ENCODE measurements at regions not wholly inside any gene's neighbourhood (a gene's known extent, or its start where the extent isn't known, plus 50 kb on each side); places are given as distances from the start of the nearest gene placed in this dataset.

- DNase-seq (ENCODE audit: low read depth) = no peak
Observed at GRCh38 chr6:22457996-22458395, 111.4 kb upstream of the HDGFL1 start.

DNA sequence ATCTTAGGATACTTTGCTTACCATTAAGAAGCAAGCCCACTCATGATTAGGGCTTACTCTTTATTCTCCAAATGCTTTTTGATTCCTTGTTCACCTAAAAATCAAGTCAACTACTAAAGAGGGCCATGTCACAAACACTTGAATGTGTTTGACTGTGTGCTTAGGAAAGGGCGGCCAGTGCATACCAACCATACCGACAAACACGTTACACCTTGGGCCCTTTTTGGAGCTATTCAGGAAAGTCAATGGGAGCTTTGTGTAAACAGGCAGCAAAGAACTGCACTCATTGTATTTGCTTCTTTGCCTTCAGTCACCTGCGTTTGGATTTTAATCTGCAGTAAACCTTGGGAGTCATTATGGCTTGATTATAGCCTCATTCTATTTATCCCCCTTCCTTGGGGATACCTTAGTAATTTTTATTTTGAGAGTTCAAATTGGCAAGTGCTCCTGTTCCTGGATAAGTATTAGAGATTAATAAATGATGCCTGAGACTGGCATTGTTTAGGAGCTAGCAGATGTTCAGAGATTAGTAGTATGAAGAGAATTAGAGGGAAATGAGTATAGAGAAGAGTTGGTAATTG, 102.6 kb upstream of the HDGFL1 start:
- DNase-seq (ENCODE audit: low read depth) = no peak

DNA sequence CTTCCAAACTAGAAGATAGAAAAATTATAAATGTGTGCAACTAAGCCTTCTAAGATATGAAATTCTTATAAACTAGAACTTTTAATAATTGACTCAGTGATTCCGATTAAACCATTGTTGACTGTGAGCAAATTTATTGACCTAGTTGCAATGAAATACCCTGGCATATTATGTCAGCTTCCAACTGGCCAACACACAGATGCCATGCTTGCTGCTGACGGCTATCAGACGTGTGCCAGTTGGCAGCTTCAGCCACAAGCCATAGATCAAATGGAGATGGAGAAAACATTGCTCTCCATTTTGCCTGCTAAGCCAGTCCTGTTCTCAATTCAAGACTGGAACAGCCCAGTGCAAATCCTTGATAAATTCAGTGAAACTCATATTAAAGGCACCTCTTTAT, 101.7 kb upstream of the HDGFL1 start:
- no peak for DNase-seq (ENCODE audit: low read depth)

DNA sequence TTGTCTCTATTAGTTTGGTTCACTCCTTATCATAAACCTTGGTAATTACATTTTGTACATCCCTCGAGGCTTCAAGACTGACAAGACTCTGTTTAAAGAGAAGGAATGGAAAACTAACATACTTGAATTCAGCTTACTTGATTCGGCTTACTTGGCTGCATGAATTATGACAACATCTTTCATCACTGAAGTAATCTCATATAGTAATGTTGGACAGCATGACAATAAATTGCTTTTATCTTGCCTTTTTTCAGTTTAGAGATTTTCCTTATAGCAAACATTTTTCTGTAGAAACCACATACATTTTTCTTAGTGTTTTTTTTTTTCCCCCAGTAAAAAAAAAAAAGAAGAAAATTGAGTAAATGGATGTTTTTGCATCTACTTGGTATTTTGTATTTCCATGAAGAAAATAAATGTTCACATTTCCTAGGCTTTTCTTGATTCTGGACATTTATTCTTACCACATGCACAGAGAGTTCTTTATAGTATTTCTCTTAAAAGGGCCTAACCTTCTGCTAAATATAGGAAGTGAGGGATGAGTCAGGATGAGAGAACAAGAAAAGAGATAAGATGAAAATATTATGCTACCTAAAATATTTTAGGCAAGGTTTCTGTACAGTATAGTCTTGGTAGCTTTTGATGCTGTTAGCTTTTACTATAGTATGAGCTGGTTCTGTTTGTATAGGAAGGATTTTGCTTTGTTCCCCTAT, 101.0 kb upstream of the HDGFL1 start:
- no peak for DNase-seq (ENCODE audit: low read depth)

DNA sequence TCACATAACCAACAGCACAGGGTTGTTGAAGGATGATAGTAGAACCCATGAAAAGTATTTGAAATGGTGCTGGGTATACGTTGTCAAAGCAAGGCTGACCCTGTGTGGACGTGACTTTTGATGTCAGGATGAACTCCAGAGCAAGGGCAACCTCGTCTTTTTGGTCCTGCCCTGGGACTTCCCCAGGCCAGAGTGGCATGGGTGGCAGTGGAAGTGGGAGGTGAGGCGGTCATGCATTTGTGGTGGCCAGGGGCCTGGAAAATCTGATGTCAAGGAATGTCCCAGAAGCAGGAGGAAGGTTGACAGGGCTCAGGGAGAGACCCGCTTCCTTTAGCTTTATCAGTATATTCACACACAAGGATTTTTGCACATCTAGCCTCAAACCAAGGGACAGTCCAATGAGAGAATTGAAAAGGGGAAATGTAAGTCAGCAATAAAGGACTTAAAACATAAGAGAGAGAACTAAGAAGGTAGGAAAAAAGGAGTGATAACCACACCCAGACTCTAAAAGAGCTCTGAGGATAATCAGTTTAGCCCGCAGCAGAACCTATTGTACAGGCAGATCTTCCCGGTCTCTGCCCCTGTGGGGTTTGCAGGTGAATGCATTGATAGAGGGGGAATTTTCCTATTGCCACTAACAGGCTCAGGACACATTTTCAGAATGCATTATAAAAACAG, 98.8 kb upstream of the HDGFL1 start:
- no peak for DNase-seq (ENCODE audit: low read depth)

DNA sequence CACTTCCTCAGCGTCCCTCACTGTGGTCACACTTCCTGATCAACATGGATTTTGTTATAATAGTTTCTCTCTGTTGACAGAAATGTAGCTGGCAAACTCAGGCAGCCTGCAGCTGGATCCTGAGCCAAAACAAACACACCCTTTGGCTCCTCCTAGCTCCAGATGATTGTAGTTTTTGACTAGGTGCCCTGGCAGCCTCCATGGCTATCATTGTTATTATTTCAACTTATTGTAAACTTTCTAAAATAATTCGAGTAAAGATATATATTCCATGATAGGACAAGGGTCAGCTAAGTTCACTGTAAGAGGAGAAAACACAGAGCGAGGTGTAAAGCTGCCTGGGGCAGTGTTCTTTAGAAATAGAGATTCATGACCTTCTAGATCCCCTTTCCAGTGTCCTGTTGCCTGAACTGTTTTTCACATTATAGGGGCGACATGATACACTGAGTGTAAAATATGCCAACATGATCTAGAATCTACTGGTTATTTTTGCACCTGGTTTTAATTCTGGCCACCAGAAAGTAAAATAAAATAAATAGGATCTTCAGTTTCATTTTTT, 98.2 kb upstream of the HDGFL1 start:
- peak; percentile 52 for DNase-seq (ENCODE audit: low read depth)

DNA sequence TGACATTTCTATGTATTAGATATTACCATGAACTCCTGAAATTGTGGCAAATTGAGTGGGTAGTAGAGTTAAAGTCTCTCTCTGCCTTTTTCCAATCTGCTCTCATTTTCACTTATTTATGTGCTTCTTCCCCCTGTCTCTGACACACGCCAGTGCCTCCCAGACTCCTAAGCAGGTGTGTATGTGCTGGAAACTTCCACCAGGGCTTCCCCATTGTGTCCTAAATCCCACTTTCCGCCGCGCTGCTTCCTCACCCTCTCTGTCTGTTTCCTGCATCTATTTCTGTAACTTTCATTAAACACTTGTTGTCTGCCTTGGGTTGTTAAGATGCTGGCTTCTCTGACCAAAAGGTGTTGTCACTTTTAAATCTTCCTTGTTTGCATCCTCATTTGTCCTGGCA, 97.6 kb upstream of the HDGFL1 start:
- no peak for DNase-seq (ENCODE audit: low read depth)

- no peak for DNase-seq (ENCODE audit: low read depth)
Observed at GRCh38 chr6:22473991-22474682, 95.2 kb upstream of the HDGFL1 start.

DNA sequence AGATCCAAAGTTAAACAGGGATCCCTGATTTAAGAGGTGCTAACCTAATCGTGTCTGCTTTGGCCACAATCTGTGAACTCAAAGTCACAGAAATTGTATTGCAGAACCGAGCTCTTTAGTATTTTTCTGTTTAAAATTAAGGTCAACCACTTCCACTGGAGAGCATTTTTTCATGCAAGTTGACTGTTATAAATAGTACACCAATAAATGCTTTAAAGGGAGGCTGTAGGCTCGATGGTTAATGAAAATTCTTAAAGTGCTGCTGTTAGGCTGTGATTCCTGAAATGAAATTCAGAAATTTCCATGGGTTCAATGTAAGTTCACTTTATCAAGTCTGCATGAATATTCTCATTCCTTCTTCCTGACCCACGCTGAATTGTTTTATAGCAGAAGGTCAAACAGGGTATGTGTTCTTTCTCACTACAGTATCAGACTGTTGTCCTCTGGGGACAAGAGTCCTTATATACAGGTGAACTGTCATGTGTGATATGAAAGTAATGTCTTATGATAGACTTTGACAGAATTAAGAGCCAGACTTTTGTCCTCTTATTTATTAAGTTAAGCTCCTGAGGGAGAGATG, 92.5 kb upstream of the HDGFL1 start:
- DNase-seq (ENCODE audit: low read depth) = no peak

DNA sequence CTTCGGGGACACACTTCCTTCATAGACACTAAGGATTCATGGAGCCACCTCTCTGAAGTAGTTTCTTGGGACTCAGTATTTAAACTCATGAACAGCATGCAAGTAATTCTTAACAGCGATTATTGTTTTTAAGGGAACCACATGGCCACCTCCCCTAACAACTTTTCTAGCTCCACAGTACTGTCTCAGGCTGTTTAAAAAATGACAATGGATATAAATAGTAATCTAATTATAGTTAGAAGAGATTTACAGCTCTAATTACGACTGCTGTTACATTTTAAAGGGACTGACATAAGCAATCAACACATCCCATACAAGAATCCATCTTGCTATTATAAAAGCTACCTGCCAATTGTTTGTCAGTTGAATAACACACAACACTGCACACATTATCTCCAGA, 72.1 kb upstream of the HDGFL1 start:
- peak; percentile 12 for DNase-seq (ENCODE audit: low read depth)

DNA sequence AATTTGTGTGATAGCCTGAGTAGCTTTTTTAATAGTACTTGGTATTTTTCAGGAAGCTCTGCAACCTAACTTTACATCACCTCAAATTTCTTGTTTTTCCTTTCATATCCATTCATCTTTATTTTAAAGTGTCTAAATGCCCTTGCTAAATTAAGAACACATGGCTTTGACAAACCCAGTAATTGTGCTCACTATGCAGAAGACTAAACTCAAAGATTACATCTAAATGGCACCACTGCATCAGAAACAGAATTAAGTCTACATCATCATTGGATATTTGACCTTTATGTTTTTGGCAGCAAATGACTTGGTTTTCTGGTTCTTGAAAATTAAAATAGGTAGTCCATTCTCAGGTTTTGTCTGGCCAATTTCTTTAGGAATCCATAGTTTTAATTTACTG, 69.6 kb upstream of the HDGFL1 start:
- no peak for DNase-seq (ENCODE audit: low read depth)

DNA sequence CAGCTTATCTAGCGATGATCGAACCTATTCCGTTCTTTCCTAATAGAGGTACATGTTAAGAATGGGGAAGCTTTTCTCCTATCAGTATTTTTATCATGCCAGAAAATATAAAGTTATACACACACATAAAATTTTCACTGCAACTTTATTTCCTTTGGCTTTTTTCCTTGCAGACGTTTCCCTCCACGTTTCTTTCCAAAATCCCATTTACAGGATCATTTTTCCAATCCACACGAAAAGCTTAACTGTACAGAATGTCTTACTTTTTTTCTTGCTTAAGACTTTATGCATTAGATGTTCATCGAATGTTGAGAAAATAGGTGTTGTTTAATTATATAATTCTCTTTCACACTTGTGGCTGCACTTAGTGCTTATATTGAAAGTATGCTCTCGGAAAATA, 62.9 kb upstream of the HDGFL1 start:
- DNase-seq (ENCODE audit: low read depth) = no peak

GRCh38 chr6:22512686-22513427, 56.5 kb upstream of the HDGFL1 start:
- DNase-seq (ENCODE audit: low read depth) = peak; percentile 34

GRCh38 chr6:22513667-22514066, 55.7 kb upstream of the HDGFL1 start:
- no peak for DNase-seq (ENCODE audit: low read depth)

- no peak for DNase-seq (ENCODE audit: low read depth)
Observed at GRCh38 chr6:22519237-22519636, 50.1 kb upstream of the HDGFL1 start.

All from myocyte (in vitro differentiated cells).